ENCODE measurements at regions not wholly inside any gene's neighbourhood (a gene's known extent, or its start where the extent isn't known, plus 50 kb on each side); places are given as distances from the start of the nearest gene placed in this dataset.

DNA sequence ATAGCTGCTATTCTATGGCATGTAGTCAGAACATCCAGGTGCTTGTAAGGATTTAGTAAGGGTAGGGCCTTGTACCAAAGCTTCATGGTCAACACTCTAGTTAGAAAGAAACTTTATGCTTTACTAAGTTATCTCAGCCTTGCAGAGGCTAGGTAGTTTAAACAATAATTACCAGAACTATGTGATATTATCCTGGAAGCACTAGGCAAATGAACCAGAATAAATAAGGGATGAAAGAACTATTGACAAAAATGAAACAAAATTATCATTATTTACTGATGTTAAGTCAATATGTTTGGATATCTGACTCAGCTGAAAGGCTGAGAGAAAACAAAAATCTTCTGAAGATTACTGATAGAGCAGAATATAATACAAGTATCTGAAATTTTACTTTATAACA lies 1089.1 kb upstream of the RAG2 start:
- Histone ChIP-seq H3K4me3 (ENCODE audit: low read length) (no peak overlapping the region), H3K27ac (ENCODE audit: low read length) (no peak overlapping the region)

GRCh38 chr11:37671321-37671720 lies 1073.3 kb upstream of the RAG2 start:
- Histone ChIP-seq H3K4me3 (ENCODE audit: low read length) (no peak overlapping the region), H3K9me3 (ENCODE audit: control insufficient read depth, low read depth, low read length) (no peaks in the 10 kb centered on the region), H3K36me3 (ENCODE audit: control insufficient read depth, insufficient read depth, low read length) (no peaks in the 10 kb centered on the region), H3K27ac (ENCODE audit: low read length) (no peak overlapping the region), H3K27me3 (ENCODE audit: control insufficient read depth, insufficient read depth, low read length) (no peaks in the 10 kb centered on the region), H3K4me1 (ENCODE audit: control insufficient read depth, insufficient read depth, low read length) (no peaks in the 10 kb centered on the region)
- no peak for DNase-seq

More for the DNA sequence above, 1089.1 kb upstream of the RAG2 start:
- H3K9me3 ChIP-seq (ENCODE audit: control insufficient read depth, low read depth, low read length) = peaks cover 4% of the 10 kb centered on the region
- H3K4me1 ChIP-seq (ENCODE audit: control insufficient read depth, insufficient read depth, low read length) = no peaks in the 10 kb centered on the region
- no peaks in the 10 kb centered on the region for H3K27me3 ChIP-seq (ENCODE audit: control insufficient read depth, insufficient read depth, low read length)
- no peaks in the 10 kb centered on the region for H3K36me3 ChIP-seq (ENCODE audit: control insufficient read depth, insufficient read depth, low read length)
- DNase-seq = no peak

DNA sequence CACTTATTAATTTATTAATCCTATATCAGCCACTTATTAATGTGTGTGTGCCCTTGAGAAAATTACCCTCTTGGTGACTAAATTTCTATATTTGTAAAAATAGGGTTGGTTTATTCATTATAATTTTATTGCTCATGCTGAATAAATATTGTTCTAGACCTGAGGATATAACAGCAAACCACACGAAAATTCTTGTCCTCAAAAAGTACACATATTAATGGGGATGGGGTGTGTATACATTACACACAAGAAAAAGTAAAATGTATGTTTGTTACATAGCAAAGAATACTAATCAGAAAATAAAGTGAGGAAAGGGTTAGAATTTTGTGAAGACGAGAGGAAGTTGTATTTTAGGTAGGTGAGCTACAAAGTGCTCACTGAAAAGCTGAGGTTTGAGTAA lies 1068.9 kb upstream of the RAG2 start:
- H3K9me3 ChIP-seq (ENCODE audit: control insufficient read depth, low read depth, low read length) = no peaks in the 10 kb centered on the region
- WGBS (ENCODE audit: insufficient coverage, low lambda C conversion rate) = 89% methylated on average over 1 of the region's 2 CpGs
- no peaks in the 10 kb centered on the region for H3K27me3 ChIP-seq (ENCODE audit: control insufficient read depth, insufficient read depth, low read length)
- no peaks in the 10 kb centered on the region for H3K36me3 ChIP-seq (ENCODE audit: control insufficient read depth, insufficient read depth, low read length)
- no peaks in the 10 kb centered on the region for H3K4me1 ChIP-seq (ENCODE audit: control insufficient read depth, insufficient read depth, low read length)
- no peak for DNase-seq
- no peak overlapping the region for H3K27ac ChIP-seq (ENCODE audit: low read length)
- no peak overlapping the region for H3K4me3 ChIP-seq (ENCODE audit: low read length)

DNA sequence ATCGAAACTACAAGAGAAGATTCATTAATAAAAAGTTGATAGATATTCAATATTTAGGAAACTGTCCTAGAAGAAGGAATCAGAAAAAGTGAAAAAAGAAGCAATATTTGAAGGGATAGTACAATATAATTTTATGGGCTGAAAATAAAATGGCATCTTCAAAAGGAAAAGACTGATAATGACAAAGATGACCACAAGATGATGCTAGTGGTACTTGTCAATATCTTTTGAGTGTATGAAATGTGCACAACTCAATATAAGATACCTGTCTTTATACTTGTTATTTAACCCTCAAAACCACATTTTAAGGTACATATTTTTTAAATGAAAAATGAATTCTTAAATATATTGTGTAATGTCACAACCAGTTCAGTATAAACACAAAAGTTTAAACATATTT lies 1059.6 kb upstream of the RAG2 start:
- Histone ChIP-seq H3K27ac (ENCODE audit: low read length) (no peak overlapping the region), H3K4me1 (ENCODE audit: control insufficient read depth, insufficient read depth, low read length) (no peaks in the 10 kb centered on the region), H3K4me3 (ENCODE audit: low read length) (no peak overlapping the region), H3K9me3 (ENCODE audit: control insufficient read depth, low read depth, low read length) (no peaks in the 10 kb centered on the region), H3K36me3 (ENCODE audit: control insufficient read depth, insufficient read depth, low read length) (no peaks in the 10 kb centered on the region), H3K27me3 (ENCODE audit: control insufficient read depth, insufficient read depth, low read length) (no peaks in the 10 kb centered on the region)
- no peak for DNase-seq
- WGBS (ENCODE audit: insufficient coverage, low lambda C conversion rate) = 100% methylated on average over 1 of the region's 1 CpG

DNA sequence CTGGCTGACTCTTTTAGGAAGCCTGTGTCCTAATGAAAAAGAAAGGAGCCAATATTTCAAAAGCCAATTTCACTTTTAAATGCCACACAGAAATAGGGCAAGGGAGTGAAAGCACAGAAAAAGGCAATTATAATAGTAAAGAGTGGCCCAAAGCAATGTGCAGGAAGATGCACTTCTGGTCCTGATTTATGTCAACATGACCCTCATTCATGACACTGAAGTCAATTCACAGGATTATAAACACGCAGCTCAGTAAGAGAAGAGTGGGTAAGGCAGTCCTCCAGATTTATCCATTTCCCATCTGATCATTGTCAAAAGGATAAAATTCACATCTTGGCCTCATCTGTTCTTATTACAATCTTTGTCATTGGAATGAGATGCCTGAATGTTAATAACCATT lies 1049.7 kb upstream of the RAG2 start:
- no peaks in the 10 kb centered on the region for H3K36me3 ChIP-seq (ENCODE audit: control insufficient read depth, insufficient read depth, low read length)
- WGBS (ENCODE audit: insufficient coverage, low lambda C conversion rate) = 83% methylated on average over 1 of the region's 1 CpG

GRCh38 chr11:37643968-37644367 lies 1045.9 kb upstream of the RAG2 start:
- 100% methylated on average over 1 of the region's 2 CpGs for WGBS (ENCODE audit: insufficient coverage, low lambda C conversion rate)
- Histone ChIP-seq H3K4me3 (ENCODE audit: low read length) (no peak overlapping the region), H3K4me1 (ENCODE audit: control insufficient read depth, insufficient read depth, low read length) (peaks cover 7% of the 10 kb centered on the region), H3K27ac (ENCODE audit: low read length) (no peak overlapping the region), H3K9me3 (ENCODE audit: control insufficient read depth, low read depth, low read length) (no peaks in the 10 kb centered on the region), H3K36me3 (ENCODE audit: control insufficient read depth, insufficient read depth, low read length) (no peaks in the 10 kb centered on the region), H3K27me3 (ENCODE audit: control insufficient read depth, insufficient read depth, low read length) (no peaks in the 10 kb centered on the region)
- no peak for DNase-seq

More for the DNA sequence above, 1049.7 kb upstream of the RAG2 start:
- Histone ChIP-seq H3K27me3 (ENCODE audit: control insufficient read depth, insufficient read depth, low read length) (no peaks in the 10 kb centered on the region), H3K9me3 (ENCODE audit: control insufficient read depth, low read depth, low read length) (no peaks in the 10 kb centered on the region), H3K27ac (ENCODE audit: low read length) (no peak overlapping the region), H3K4me3 (ENCODE audit: low read length) (no peak overlapping the region), H3K4me1 (ENCODE audit: control insufficient read depth, insufficient read depth, low read length) (peaks cover 7% of the 10 kb centered on the region)
- no peak for DNase-seq

DNA sequence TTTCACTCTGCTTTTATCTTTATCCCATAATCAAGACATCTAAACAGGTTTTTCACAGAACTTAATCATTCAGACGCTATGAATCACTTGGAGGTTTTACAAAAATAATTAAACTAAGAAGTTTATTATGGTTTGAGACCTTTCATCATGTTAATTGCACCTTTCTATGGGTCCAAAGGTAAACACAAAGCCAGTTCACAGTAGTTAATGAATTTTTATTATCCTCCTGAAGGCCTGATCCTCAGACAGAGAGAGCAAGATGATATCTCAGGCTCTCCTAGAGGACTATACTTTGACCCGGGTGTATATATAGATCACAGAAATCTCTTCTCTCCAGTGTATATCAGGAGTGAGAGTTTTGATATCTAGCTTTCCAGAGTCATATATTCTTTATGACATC lies 1044.3 kb upstream of the RAG2 start:
- no peak overlapping the region for H3K4me3 ChIP-seq (ENCODE audit: low read length)
- WGBS (ENCODE audit: insufficient coverage, low lambda C conversion rate) = 0% methylated on average over 1 of the region's 2 CpGs
- peak overlapping the region; percentile 45 for H3K27ac ChIP-seq (ENCODE audit: low read length)
- H3K9me3 ChIP-seq (ENCODE audit: control insufficient read depth, low read depth, low read length) = no peaks in the 10 kb centered on the region
- H3K36me3 ChIP-seq (ENCODE audit: control insufficient read depth, insufficient read depth, low read length) = no peaks in the 10 kb centered on the region
- H3K4me1 ChIP-seq (ENCODE audit: control insufficient read depth, insufficient read depth, low read length) = peaks cover 7% of the 10 kb centered on the region
- no peaks in the 10 kb centered on the region for H3K27me3 ChIP-seq (ENCODE audit: control insufficient read depth, insufficient read depth, low read length)
- peak; percentile 66 to 87 for DNase-seq

DNA sequence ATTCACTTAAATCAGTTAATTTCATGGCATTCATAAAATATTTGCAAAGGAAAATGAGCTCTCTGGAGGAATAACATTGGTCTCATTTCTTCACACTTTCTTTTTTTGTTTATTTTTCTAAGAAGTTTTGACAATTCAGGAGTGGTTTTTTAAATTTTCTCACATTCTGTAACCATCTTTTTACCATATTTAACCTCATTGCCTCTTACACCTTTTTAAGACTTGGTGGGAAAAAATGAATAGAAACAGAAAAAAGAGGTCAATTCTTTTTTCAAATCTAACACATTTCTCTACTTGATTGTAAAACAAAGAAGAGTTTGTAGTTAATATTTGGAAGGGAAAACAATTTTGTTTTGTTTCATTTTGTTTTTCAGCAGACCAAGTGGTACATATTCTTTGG lies 1034.7 kb upstream of the RAG2 start:
- Histone ChIP-seq H3K27ac (ENCODE audit: low read length) (no peak overlapping the region), H3K4me3 (ENCODE audit: low read length) (no peak overlapping the region), H3K36me3 (ENCODE audit: control insufficient read depth, insufficient read depth, low read length) (no peaks in the 10 kb centered on the region), H3K9me3 (ENCODE audit: control insufficient read depth, low read depth, low read length) (no peaks in the 10 kb centered on the region), H3K4me1 (ENCODE audit: control insufficient read depth, insufficient read depth, low read length) (no peaks in the 10 kb centered on the region), H3K27me3 (ENCODE audit: control insufficient read depth, insufficient read depth, low read length) (no peaks in the 10 kb centered on the region)
- no peak for DNase-seq

- no peaks in the 10 kb centered on the region for H3K27me3 ChIP-seq (ENCODE audit: control insufficient read depth, insufficient read depth, low read length)
- H3K27ac ChIP-seq (ENCODE audit: low read length) = no peak overlapping the region
- H3K4me1 ChIP-seq (ENCODE audit: control insufficient read depth, insufficient read depth, low read length) = no peaks in the 10 kb centered on the region
- no peak overlapping the region for H3K4me3 ChIP-seq (ENCODE audit: low read length)
- WGBS (ENCODE audit: insufficient coverage, low lambda C conversion rate) = 100% methylated on average over 1 of the region's 1 CpG
- no peaks in the 10 kb centered on the region for H3K9me3 ChIP-seq (ENCODE audit: control insufficient read depth, low read depth, low read length)
- no peak for DNase-seq
- H3K36me3 ChIP-seq (ENCODE audit: control insufficient read depth, insufficient read depth, low read length) = no peaks in the 10 kb centered on the region
These were observed 1032.8 kb upstream of the RAG2 start for GRCh38 chr11:37630866-37631265.

DNA sequence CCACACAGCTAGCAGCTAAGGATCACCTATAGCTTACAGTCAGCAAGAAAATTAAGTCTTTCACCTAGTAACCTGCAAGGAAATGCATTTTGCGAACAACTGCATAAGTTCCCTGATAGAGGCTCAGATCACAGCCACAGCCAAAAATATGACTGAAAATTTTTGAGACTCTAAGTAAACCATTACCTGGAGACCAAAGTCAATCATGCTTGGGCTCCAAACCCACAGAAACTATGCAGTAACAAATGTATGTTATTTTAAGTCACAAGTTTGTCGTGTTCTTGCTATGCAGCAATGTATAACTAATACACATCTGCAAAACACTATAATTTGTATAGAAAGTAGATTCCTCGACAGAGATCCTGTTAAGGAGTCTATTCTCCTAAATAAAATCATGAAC lies 1025.7 kb upstream of the RAG2 start:
- H3K27ac ChIP-seq (ENCODE audit: low read length) = no peak overlapping the region
- H3K4me1 ChIP-seq (ENCODE audit: control insufficient read depth, insufficient read depth, low read length) = no peaks in the 10 kb centered on the region
- no peaks in the 10 kb centered on the region for H3K27me3 ChIP-seq (ENCODE audit: control insufficient read depth, insufficient read depth, low read length)
- H3K9me3 ChIP-seq (ENCODE audit: control insufficient read depth, low read depth, low read length) = no peaks in the 10 kb centered on the region
- no peak overlapping the region for H3K4me3 ChIP-seq (ENCODE audit: low read length)
- DNase-seq = no peak
- 100% methylated on average over 1 of the region's 3 CpGs for WGBS (ENCODE audit: insufficient coverage, low lambda C conversion rate)
- H3K36me3 ChIP-seq (ENCODE audit: control insufficient read depth, insufficient read depth, low read length) = no peaks in the 10 kb centered on the region

GRCh38 chr11:37621662-37622061 lies 1023.6 kb upstream of the RAG2 start:
- no peak for DNase-seq
- Histone ChIP-seq H3K27me3 (ENCODE audit: control insufficient read depth, insufficient read depth, low read length) (no peaks in the 10 kb centered on the region), H3K4me1 (ENCODE audit: control insufficient read depth, insufficient read depth, low read length) (no peaks in the 10 kb centered on the region), H3K4me3 (ENCODE audit: low read length) (no peak overlapping the region), H3K27ac (ENCODE audit: low read length) (no peak overlapping the region), H3K36me3 (ENCODE audit: control insufficient read depth, insufficient read depth, low read length) (no peaks in the 10 kb centered on the region), H3K9me3 (ENCODE audit: control insufficient read depth, low read depth, low read length) (no peaks in the 10 kb centered on the region)
- 83% methylated on average over 1 of the region's 1 CpG for WGBS (ENCODE audit: insufficient coverage, low lambda C conversion rate)
